Smooth muscle cell (in vitro differentiated cells): ENCODE measurements at regions not wholly inside any gene's neighbourhood (a gene's known extent, or its start where the extent isn't known, plus 50 kb on each side); places are given as distances from the start of the nearest gene placed in this dataset. TPM values are rescaled to one million over a fixed set of nuclear protein-coding genes. Genes with fewer than 3 reads are reported as not detected.

ENCODE experiments used
- microRNA-seq: library from miRNA; unstranded; fragments of <30 nt; microRNA quantifications from one replicate; pipeline ENCODE4, GENCODE V29; 2016; ENCODE audit warnings: borderline number of aligned reads
- small RNA-seq: library from RNA; depleted of rRNA; stranded (forward); fragments of <200 nt; gene quantifications from one replicate; pipeline ENCODE3, GENCODE V24; 2014

Small RNA genes lying in the stretch of these regions (microRNA-seq; reads per million reads assigned to microRNA genes)
- gene MIR4477B: not detected

Small RNA genes lying in the stretch of these regions (small RNA-seq; reads per million reads assigned to genes)
- gene MIR4477B (not detected), gene PTGER4P3 (not detected), gene RNA5SP284 (not detected)
